Naive B cell (primary cell): ENCODE measurements at regions not wholly inside any gene's neighbourhood (a gene's known extent, or its start where the extent isn't known, plus 50 kb on each side); places are given as distances from the start of the nearest gene placed in this dataset.

ENCODE experiments used
- ATAC-seq, 2 donors: fragments of 150-1000 bp; cut with Tn5 transposase; 2 replicates each; pipeline ENCODE4 v1.10.0; 2021; ENCODE audit warnings: low read depth in 2 of 2, mild to moderate bottlenecking in 2 of 2, moderate library complexity in 2 of 2
- DNase-seq: peaks from one replicate; pipeline ENCODE4 v3.0.0; 2022
- H3K27ac Mint-ChIP-seq, 6 donors: one replicate each; pipeline ENCODE4 v1.8.0; 2020 to 2022; ENCODE audit warnings: mild to moderate bottlenecking in 6 of 6, mixed read lengths in 6 of 6, moderate library complexity in 5 of 6, inconsistent platforms in 2 of 6
- H3K27me3 Mint-ChIP-seq, 3 donors: one replicate each; pipeline ENCODE4 v1.8.0; 2021 to 2022; ENCODE audit warnings: mixed read lengths in 3 of 3, mild to moderate bottlenecking in 1 of 3
- H3K36me3 Mint-ChIP-seq, 2 donors: one replicate each; pipeline ENCODE4 v1.8.0; 2020 to 2022; ENCODE audit warnings: mixed read lengths in 2 of 2, inconsistent platforms in 1 of 2, mild to moderate bottlenecking in 1 of 2
- H3K4me1 Mint-ChIP-seq, 3 donors: one replicate each; pipeline ENCODE4 v1.8.0; 2020 to 2022; ENCODE audit warnings: mixed read lengths in 3 of 3, inconsistent platforms in 1 of 3, mild to moderate bottlenecking in 1 of 3, moderate library complexity in 1 of 3
- H3K4me3 Mint-ChIP-seq, 8 donors: one replicate each; pipeline ENCODE4 v1.8.0; 2020 to 2022; ENCODE audit warnings: mild to moderate bottlenecking in 8 of 8, mixed read lengths in 8 of 8, moderate library complexity in 8 of 8, inconsistent platforms in 2 of 8
- H3K9me3 Mint-ChIP-seq, 7 donors: one replicate each; pipeline ENCODE4 v1.8.0; 2020 to 2022; ENCODE audit warnings: mixed read lengths in 7 of 7, mild to moderate bottlenecking in 5 of 7, inconsistent platforms in 2 of 7, moderate library complexity in 1 of 7

GRCh38 chr4:124593494-124593893, 119.0 kb downstream of the ANKRD50 start:
- no peaks in the 10 kb centered on the region for H3K4me1 Mint-ChIP-seq
- H3K9me3 Mint-ChIP-seq = peaks cover 0 to 4% (median 0%) of the 10 kb centered on the region in 7 donors
- no peak overlapping the region for H3K4me3 Mint-ChIP-seq
- H3K36me3 Mint-ChIP-seq = no peaks in the 10 kb centered on the region
- DNase-seq (no peak), ATAC-seq (no peak)
- no peak overlapping the region for H3K27ac Mint-ChIP-seq
- H3K27me3 Mint-ChIP-seq = no peaks in the 10 kb centered on the region

GRCh38 chr4:124594945-124595344, 117.6 kb downstream of the ANKRD50 start:
- H3K27ac Mint-ChIP-seq = no peak overlapping the region
- no peaks in the 10 kb centered on the region for H3K27me3 Mint-ChIP-seq
- H3K9me3 Mint-ChIP-seq = no peaks in the 10 kb centered on the region
- H3K4me1 Mint-ChIP-seq = no peaks in the 10 kb centered on the region
- no peak for DNase-seq
- no peak for ATAC-seq
- H3K36me3 Mint-ChIP-seq = no peaks in the 10 kb centered on the region
- H3K4me3 Mint-ChIP-seq = no peak overlapping the region

- Mint-ChIP-seq H3K4me1 (no peaks in the 10 kb centered on the region), H3K9me3 (no peaks in the 10 kb centered on the region)
Observed at GRCh38 chr4:124596816-124597215, 115.7 kb downstream of the ANKRD50 start.

GRCh38 chr4:124610211-124610610, 102.3 kb downstream of the ANKRD50 start:
- Mint-ChIP-seq H3K9me3 (peaks cover 0 to 2% (median 0%) of the 10 kb centered on the region in 7 donors), H3K4me3 (no peak overlapping the region), H3K4me1 (no peaks in the 10 kb centered on the region), H3K27ac (no peak overlapping the region), H3K27me3 (no peaks in the 10 kb centered on the region), H3K36me3 (no peaks in the 10 kb centered on the region)
- no peak for DNase-seq
- no peak for ATAC-seq

More at GRCh38 chr4:124596816-124597215, 115.7 kb downstream of the ANKRD50 start:
- no peak for DNase-seq
- no peaks in the 10 kb centered on the region for H3K27me3 Mint-ChIP-seq
- H3K4me3 Mint-ChIP-seq = no peak overlapping the region
- H3K36me3 Mint-ChIP-seq = no peaks in the 10 kb centered on the region
- H3K27ac Mint-ChIP-seq = no peak overlapping the region
- ATAC-seq = no peak
